B cell (primary cell): ENCODE measurements at regions not wholly inside any gene's neighbourhood (a gene's known extent, or its start where the extent isn't known, plus 50 kb on each side); places are given as distances from the start of the nearest gene placed in this dataset.

ENCODE experiments used
- CTCF ChIP-seq: fragments of 200-600 bp; IDR thresholded peaks from one replicate; pipeline ENCODE4 v1.8.0; 2022; ENCODE audit warnings: antibody characterized with exemption, mild to moderate bottlenecking
- EZH2 ChIP-seq: IDR thresholded peaks from 2 replicates; pipeline ENCODE4 v1.6.1; 2012; ENCODE audit warnings: borderline replicate concordance, low read depth, mild to moderate bottlenecking, moderate library complexity, low read length; ENCODE audit not compliant: insufficient read depth, poor library complexity, severe bottlenecking

DNA sequence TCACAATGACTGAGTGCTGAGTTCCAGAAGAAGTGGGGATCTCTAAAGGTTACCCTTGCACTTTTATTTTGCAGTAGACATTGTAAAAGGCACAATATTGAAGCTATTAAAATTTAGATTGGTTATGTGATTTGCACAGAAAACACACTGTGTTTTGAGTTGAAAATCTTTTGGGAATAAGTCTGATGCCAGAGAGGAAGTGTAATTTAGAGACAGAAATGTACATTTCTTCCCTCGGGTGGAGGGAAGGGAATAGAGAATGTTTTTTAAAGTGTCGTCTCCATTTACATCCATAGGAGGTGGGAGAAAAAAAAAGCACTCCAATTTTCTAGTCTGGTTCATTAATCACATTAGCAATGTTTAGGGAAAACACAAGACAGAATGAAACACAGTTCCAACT, 465.8 kb downstream of the OLFM4 start:
- no peak for TF ChIP-seq CTCF
- TF ChIP-seq EZH2: no peak
